ENCODE measurements at regions not wholly inside any gene's neighbourhood (a gene's known extent, or its start where the extent isn't known, plus 50 kb on each side); places are given as distances from the start of the nearest gene placed in this dataset.
A peak's percentile ranks its signal among the peaks of the same experiment; 100 is the strongest.

DNA sequence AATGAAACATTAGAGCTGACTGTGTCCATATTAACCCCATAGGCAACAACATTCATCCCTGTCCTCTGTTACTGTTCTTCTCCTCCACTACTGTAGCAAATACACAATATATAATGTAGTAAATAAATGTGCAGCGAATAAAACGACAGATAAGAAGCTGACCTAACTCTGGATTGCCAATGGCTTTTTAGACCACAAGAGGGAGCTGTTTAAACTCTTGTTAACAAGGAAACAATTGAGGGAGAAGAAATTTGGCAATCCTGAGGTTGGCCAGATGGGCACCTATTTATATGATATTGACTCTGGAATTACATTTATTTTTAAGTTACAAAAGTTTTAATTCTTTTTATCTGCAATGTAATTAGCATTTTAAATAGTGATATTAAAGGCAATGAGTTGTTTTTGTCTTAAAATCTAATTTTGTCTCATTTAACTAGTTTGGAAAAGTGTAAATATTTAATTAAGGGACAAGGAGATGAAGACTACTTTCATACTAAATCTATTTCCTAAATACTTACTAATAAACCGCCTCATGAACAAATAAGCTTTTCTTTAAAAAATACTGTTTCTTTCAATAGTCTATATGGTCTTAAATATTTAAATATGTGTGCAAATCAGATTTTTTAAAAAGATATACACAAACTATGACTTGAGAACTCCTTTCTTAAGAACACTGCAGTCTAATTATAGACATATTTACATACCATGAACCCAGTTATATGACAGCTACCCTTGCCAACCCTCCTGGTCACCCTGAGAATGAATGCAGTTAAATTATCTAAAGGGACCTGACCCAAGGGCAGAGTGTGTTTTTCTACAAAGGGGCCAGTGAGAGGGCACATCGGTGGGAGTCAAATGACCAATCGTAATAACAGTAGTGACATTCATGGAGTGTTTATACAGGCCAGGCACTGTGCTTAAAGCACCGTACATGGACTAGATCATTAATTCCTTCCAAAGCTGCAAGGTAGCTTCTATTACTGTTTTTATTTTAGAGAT, 52.9 kb upstream of the HPF1 start:
- TF ChIP-seq POLR2AphosphoS5 (IDR thresholded peaks at IDR 0.05; ENCODE audit: low read depth, low read length): no peak
- TF ChIP-seq MAZ (IDR thresholded peaks at IDR 0.05; ENCODE audit: borderline replicate concordance, low read depth, low read length): no peak
- TF ChIP-seq MAZ (CRISPR knock-in tag; IDR thresholded peaks at IDR 0.05; ENCODE audit: low read depth): no peak
- TF ChIP-seq, protein P1, sequence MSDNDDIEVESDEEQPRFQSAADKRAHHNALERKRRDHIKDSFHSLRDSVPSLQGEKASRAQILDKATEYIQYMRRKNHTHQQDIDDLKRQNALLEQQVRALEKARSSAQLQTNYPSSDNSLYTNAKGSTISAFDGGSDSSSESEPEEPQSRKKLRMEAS (IDR thresholded peaks at IDR 0.05): no peak
- no peak for TF ChIP-seq MAFK (conservative IDR thresholded peaks at IDR 0.05 in 1 of 2, IDR thresholded peaks at IDR 0.05 in 1 of 2; ENCODE audit: low read length in 2 of 2)
- TF ChIP-seq, protein P2, sequence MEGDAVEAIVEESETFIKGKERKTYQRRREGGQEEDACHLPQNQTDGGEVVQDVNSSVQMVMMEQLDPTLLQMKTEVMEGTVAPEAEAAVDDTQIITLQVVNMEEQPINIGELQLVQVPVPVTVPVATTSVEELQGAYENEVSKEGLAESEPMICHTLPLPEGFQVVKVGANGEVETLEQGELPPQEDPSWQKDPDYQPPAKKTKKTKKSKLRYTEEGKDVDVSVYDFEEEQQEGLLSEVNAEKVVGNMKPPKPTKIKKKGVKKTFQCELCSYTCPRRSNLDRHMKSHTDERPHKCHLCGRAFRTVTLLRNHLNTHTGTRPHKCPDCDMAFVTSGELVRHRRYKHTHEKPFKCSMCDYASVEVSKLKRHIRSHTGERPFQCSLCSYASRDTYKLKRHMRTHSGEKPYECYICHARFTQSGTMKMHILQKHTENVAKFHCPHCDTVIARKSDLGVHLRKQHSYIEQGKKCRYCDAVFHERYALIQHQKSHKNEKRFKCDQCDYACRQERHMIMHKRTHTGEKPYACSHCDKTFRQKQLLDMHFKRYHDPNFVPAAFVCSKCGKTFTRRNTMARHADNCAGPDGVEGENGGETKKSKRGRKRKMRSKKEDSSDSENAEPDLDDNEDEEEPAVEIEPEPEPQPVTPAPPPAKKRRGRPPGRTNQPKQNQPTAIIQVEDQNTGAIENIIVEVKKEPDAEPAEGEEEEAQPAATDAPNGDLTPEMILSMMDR (CRISPR knock-in tag; IDR thresholded peaks at IDR 0.05): peak; percentile 73
- TF ChIP-seq, protein P3, sequence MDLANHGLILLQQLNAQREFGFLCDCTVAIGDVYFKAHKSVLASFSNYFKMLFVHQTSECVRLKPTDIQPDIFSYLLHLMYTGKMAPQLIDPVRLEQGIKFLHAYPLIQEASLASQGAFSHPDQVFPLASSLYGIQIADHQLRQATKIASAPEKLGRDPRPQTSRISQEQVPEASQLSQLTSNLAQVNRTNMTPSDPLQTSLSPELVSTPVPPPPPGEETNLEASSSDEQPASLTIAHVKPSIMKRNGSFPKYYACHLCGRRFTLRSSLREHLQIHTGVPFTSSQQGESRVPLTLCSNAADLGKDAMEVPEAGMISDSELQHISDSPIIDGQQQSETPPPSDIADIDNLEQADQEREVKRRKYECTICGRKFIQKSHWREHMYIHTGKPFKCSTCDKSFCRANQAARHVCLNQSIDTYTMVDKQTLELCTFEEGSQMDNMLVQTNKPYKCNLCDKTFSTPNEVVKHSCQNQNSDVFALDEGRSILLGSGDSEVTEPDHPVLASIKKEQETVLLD (CRISPR knock-in tag; IDR thresholded peaks at IDR 0.05; ENCODE audit: low read depth): no peak
- no peak for TF ChIP-seq ZBTB7A (CRISPR knock-in tag; IDR thresholded peaks at IDR 0.05)
- TF ChIP-seq, protein P4, sequence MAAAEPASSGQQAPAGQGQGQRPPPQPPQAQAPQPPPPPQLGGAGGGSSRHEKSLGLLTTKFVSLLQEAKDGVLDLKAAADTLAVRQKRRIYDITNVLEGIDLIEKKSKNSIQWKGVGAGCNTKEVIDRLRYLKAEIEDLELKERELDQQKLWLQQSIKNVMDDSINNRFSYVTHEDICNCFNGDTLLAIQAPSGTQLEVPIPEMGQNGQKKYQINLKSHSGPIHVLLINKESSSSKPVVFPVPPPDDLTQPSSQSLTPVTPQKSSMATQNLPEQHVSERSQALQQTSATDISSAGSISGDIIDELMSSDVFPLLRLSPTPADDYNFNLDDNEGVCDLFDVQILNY (CRISPR knock-in tag; conservative IDR thresholded peaks at IDR 0.05): no peak
- TF ChIP-seq MXD4 (CRISPR knock-in tag; IDR thresholded peaks at IDR 0.05): no peak
- TF ChIP-seq EP300 (IDR thresholded peaks at IDR 0.05; ENCODE audit: low read depth in 2 of 2, low read length in 2 of 2): no peak
- no peak for TF ChIP-seq EP300 (CRISPR knock-in tag; IDR thresholded peaks at IDR 0.05; ENCODE audit: borderline replicate concordance)
- no peak for TF ChIP-seq TOPORS (CRISPR knock-in tag; IDR thresholded peaks at IDR 0.05)
- no peak for TF ChIP-seq TAF1 (CRISPR knock-in tag; IDR thresholded peaks at IDR 0.05)
- TF ChIP-seq SKI (IDR thresholded peaks at IDR 0.05; ENCODE audit: partially characterized antibody): no peak
- no peak for TF ChIP-seq SRF (IDR thresholded peaks at IDR 0.05; ENCODE audit: low read depth, low read length)

All from HepG2 (cell line).